HG02798 (cell line): ENCODE measurements at regions not wholly inside any gene's neighbourhood (a gene's known extent, or its start where the extent isn't known, plus 50 kb on each side); places are given as distances from the start of the nearest gene placed in this dataset.
A peak's percentile ranks its signal among the peaks of the same experiment; 100 is the strongest.

Source experiments
- ATAC-seq: cut with Tn5 transposase; IDR thresholded peaks from one replicate; pipeline ENCODE4 v1.9.1; 2021; ENCODE audit warnings: mild to moderate bottlenecking; ENCODE audit not compliant: unreplicated experiment, poor library complexity

GRCh38 chr3:18295171-18295920 lies 129.8 kb downstream of the SATB1 start:
- ATAC-seq: peak; percentile 98

- ATAC-seq: no peak
Observed at GRCh38 chr3:18290157-18290556, 135.0 kb downstream of the SATB1 start.

GRCh38 chr3:18288243-18288642 lies 136.9 kb downstream of the SATB1 start:
- no peak for ATAC-seq

- ATAC-seq: no peak
Observed at GRCh38 chr3:18284716-18285115, 140.4 kb downstream of the SATB1 start.

GRCh38 chr3:18283680-18284079 lies 141.5 kb downstream of the SATB1 start:
- no peak for ATAC-seq

GRCh38 chr3:18282507-18282906 lies 142.6 kb downstream of the SATB1 start:
- ATAC-seq: no peak

GRCh38 chr3:18279226-18279737 lies 145.9 kb downstream of the SATB1 start:
- no peak for ATAC-seq

- no peak for ATAC-seq
Observed at GRCh38 chr3:18264853-18265252, 160.3 kb downstream of the SATB1 start.

GRCh38 chr3:18264361-18264760 lies 160.8 kb downstream of the SATB1 start:
- ATAC-seq: no peak

GRCh38 chr3:18258492-18258891 lies 166.6 kb downstream of the SATB1 start:
- ATAC-seq: peak; percentile 84

GRCh38 chr3:18252578-18252977 lies 172.6 kb downstream of the SATB1 start:
- no peak for ATAC-seq

- ATAC-seq: no peak
Observed at GRCh38 chr3:18250991-18251390, 174.1 kb downstream of the SATB1 start.

- ATAC-seq: no peak
Observed at GRCh38 chr3:18249126-18249525, 176.0 kb downstream of the SATB1 start.

GRCh38 chr3:18247776-18248310 lies 177.3 kb downstream of the SATB1 start:
- no peak for ATAC-seq

- no peak for ATAC-seq
Observed at GRCh38 chr3:18247139-18247695, 177.9 kb downstream of the SATB1 start.

GRCh38 chr3:18246336-18247060 lies 178.6 kb downstream of the SATB1 start:
- no peak for ATAC-seq

- ATAC-seq: peak; percentile 42
Observed at GRCh38 chr3:18245721-18246120, 179.4 kb downstream of the SATB1 start.

- ATAC-seq: no peak
Observed at GRCh38 chr3:18241837-18242236, 183.3 kb downstream of the SATB1 start.

GRCh38 chr3:18239674-18240073 lies 185.5 kb downstream of the SATB1 start:
- no peak for ATAC-seq

- no peak for ATAC-seq
Observed at GRCh38 chr3:18238746-18239331, 186.3 kb downstream of the SATB1 start.

- no peak for ATAC-seq
Observed at GRCh38 chr3:18238332-18238731, 186.8 kb downstream of the SATB1 start.
